Kidney (tissue), 13 donors: ENCODE measurements at regions not wholly inside any gene's neighbourhood (a gene's known extent, or its start where the extent isn't known, plus 50 kb on each side); places are given as distances from the start of the nearest gene placed in this dataset.

ENCODE experiments used
- DNase-seq, 5 donors: peaks; one replicate each; pipeline ENCODE4 v3.0.0-alpha.2; 2013 to 2020
- FAIRE-seq: peaks from 2 replicates; lab custom pipeline; 2012; peaks lifted over from hg19 to GRCh38; lab: Jason Lieb, UNC
- H3K27ac ChIP-seq, 2 donors: one replicate each; pipeline ENCODE4 v1.7.0; 2013; ENCODE audit warnings: low read depth in 2 of 2, low read length in 2 of 2, inconsistent platforms in 1 of 2
- H3K27me3 ChIP-seq: one replicate; pipeline ENCODE4 v1.7.1; 2013; ENCODE audit warnings: low read length, inconsistent platforms; ENCODE audit not compliant: control insufficient read depth, insufficient read depth
- H3K36me3 ChIP-seq, 3 donors: one replicate each; pipeline versions ENCODE4 v1.7.0 to v1.7.1; 2013; ENCODE audit warnings: low read length in 3 of 3, control low read depth in 1 of 3, inconsistent platforms in 1 of 3; ENCODE audit not compliant: insufficient read depth in 3 of 3, control insufficient read depth in 2 of 3
- H3K4me1 ChIP-seq, 3 donors: one replicate each; pipeline versions ENCODE4 v1.7.0 to v1.7.1; 2013; ENCODE audit warnings: low read length in 3 of 3, inconsistent platforms in 1 of 3, low read depth in 1 of 3; ENCODE audit not compliant: control insufficient read depth in 2 of 3, insufficient read depth in 2 of 3
- H3K4me3 ChIP-seq, 3 donors: one replicate each; pipeline versions ENCODE4 v1.7.0 to v1.8.1; 2013; ENCODE audit warnings: low read length in 3 of 3, control low read depth in 1 of 3, inconsistent platforms in 1 of 3
- H3K9ac ChIP-seq, 3 donors: one replicate each; pipeline versions ENCODE4 v1.7.0 to v1.7.1; 2013; ENCODE audit warnings: low read length in 3 of 3, control low read depth in 1 of 3, inconsistent platforms in 1 of 3
- H3K9me3 ChIP-seq, 3 donors: one replicate each; pipeline versions ENCODE4 v1.7.0 to v1.7.1; 2013; ENCODE audit warnings: low read length in 3 of 3, control low read depth in 1 of 3, inconsistent platforms in 1 of 3; ENCODE audit not compliant: control insufficient read depth in 2 of 3, insufficient read depth in 1 of 3
- intact Hi-C: fragments of 100-400 bp; cut with DNase I; formaldehyde crosslinking; loops from one replicate; pipeline ENCODE4 v1.11.1; 2022
- TF ChIP-seq, protein P1 (sequence below): IDR thresholded peaks from 3 replicates; pipeline ENCODE4 v1.5.1; 2012; ENCODE audit warnings: mild to moderate bottlenecking, moderate library complexity, borderline replicate concordance; ENCODE audit not compliant: insufficient read depth; ENCODE audit errors: extremely low read depth
- donor health status: control.
- donor health status: control.
- donor health status: control.
- donor health status: control.
- donor health status: control.
- donor health status: DM: yes; HTN: yes; CAD: no.
- donor health status: Normal renal cell carcinoma (clear cell type).

- H3K9ac ChIP-seq = no peak overlapping the region
- no peaks in the 10 kb centered on the region for H3K36me3 ChIP-seq
- TF ChIP-seq, protein P1, sequence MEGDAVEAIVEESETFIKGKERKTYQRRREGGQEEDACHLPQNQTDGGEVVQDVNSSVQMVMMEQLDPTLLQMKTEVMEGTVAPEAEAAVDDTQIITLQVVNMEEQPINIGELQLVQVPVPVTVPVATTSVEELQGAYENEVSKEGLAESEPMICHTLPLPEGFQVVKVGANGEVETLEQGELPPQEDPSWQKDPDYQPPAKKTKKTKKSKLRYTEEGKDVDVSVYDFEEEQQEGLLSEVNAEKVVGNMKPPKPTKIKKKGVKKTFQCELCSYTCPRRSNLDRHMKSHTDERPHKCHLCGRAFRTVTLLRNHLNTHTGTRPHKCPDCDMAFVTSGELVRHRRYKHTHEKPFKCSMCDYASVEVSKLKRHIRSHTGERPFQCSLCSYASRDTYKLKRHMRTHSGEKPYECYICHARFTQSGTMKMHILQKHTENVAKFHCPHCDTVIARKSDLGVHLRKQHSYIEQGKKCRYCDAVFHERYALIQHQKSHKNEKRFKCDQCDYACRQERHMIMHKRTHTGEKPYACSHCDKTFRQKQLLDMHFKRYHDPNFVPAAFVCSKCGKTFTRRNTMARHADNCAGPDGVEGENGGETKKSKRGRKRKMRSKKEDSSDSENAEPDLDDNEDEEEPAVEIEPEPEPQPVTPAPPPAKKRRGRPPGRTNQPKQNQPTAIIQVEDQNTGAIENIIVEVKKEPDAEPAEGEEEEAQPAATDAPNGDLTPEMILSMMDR = no peak
- no peak overlapping the region for H3K27ac ChIP-seq
- no peak for FAIRE-seq
- H3K4me3 ChIP-seq = no peak overlapping the region
- no peaks in the 10 kb centered on the region for H3K27me3 ChIP-seq
- no peak for DNase-seq
- no peaks in the 10 kb centered on the region for H3K9me3 ChIP-seq
- no peaks in the 10 kb centered on the region for H3K4me1 ChIP-seq
- intact Hi-C loops = no loop called here
Measured at GRCh38 chr11:122304973-122305372, 189.0 kb upstream of the BLID start.

DNA sequence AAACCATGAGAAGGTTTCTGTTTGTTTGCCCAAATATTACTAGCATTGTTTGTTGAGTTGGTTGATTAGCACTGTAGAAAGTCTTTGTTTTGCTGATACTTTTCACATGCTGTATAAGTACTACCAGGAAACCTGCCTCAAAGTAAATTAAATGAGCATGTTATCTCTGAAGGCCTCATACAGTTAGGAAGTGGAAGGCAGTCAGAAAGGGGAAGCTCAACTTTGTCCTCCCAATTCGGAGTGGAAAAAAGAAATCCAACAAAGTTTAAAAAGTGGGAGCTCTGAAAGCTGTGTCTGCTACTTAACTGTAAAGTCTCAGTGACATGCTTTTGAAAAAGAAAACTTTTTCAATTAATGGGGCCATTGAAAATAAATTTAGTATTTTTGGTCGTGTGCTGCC, 188.3 kb upstream of the BLID start:
- no peaks in the 10 kb centered on the region for H3K27me3 ChIP-seq
- H3K9ac ChIP-seq = no peak overlapping the region
- H3K9me3 ChIP-seq = peaks cover 0 to under 1% (median 0%) of the 10 kb centered on the region in 3 donors
- TF ChIP-seq, protein P1 = no peak
- FAIRE-seq (no peak), DNase-seq (no peak)
- intact Hi-C loops = no loop called here
- no peak overlapping the region for H3K27ac ChIP-seq
- H3K4me3 ChIP-seq = no peak overlapping the region
- H3K36me3 ChIP-seq = no peaks in the 10 kb centered on the region
- no peaks in the 10 kb centered on the region for H3K4me1 ChIP-seq

DNA sequence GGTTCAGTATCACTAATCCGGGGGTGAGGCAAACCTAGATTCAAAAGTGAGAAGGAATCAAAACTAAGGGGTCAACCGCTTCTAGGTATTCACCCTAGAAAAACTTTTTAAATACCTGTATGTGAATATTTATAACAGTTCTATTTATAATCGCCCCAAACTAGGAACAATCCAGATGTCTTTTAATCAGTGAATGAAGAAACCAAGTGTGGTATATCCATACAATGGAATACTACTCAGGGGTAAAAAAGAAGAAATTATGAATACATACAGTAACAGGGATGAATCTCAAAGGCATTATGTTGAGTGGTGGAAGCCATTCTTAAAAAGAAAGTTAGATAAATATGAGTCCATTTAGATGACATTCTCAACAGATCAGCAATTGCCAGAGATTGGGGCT, 178.0 kb upstream of the BLID start:
- no peak overlapping the region for H3K27ac ChIP-seq
- H3K27me3 ChIP-seq = no peaks in the 10 kb centered on the region
- no peak overlapping the region for H3K9ac ChIP-seq
- H3K4me1 ChIP-seq = no peaks in the 10 kb centered on the region
- FAIRE-seq (no peak), DNase-seq (no peak)
- TF ChIP-seq, protein P1 = no peak
- no peak overlapping the region for H3K4me3 ChIP-seq
- peaks cover 0 to 7% (median 0%) of the 10 kb centered on the region in 3 donors for H3K9me3 ChIP-seq
- H3K36me3 ChIP-seq = no peaks in the 10 kb centered on the region
- intact Hi-C loops = no loop called here
